HEK293 (cell line): ENCODE measurements at regions not wholly inside any gene's neighbourhood (a gene's known extent, or its start where the extent isn't known, plus 50 kb on each side); places are given as distances from the start of the nearest gene placed in this dataset.

Source experiments
- CTCF ChIA-PET: fragments of 350-600 bp; formaldehyde crosslinking; extraction: SDS; loops from one replicate; lab custom pipeline; 2021; ENCODE audit warnings: antibody characterized with exemption; lab: Yijun Ruan, JAX
- POLR2A ChIA-PET: fragments of 300-600 bp; formaldehyde crosslinking; extraction: SDS; loops from one replicate; lab custom pipeline; 2020; ENCODE audit warnings: antibody characterized with exemption, inconsistent platforms; lab: Yijun Ruan, JAX
- H3K27ac ChIP-seq: fragments of 200-500 bp; sonication (Bioruptor generic); 2 replicates; pipeline ENCODE4 v1.5.1; 2014; ENCODE audit warnings: low read depth, low read length, control low read depth, inconsistent platforms; ENCODE audit errors: extremely low read depth
- H3K36me3 ChIP-seq, 2 experiments: fragments of 200-500 bp in 1 of 2; sonication (Bioruptor generic) in 1 of 2; 1 replicate in 1 of 2; 2 replicates in 1 of 2; pipeline ENCODE4 v1.5.1; 2014 to 2017; ENCODE audit warnings: inconsistent platforms in 2 of 2, low read length in 2 of 2; ENCODE audit not compliant: control insufficient read depth in 2 of 2, insufficient read depth in 1 of 2
- H3K4me1 ChIP-seq: fragments of 200-500 bp; sonication (Bioruptor generic); 2 replicates; pipeline ENCODE4 v1.5.1; 2014; ENCODE audit warnings: mild to moderate bottlenecking, low read length, inconsistent platforms; ENCODE audit not compliant: control insufficient read depth, insufficient read depth
- H3K4me3 ChIP-seq: 2 replicates; pipeline ENCODE4 v1.5.1; 2011; ENCODE audit warnings: low read depth, mild to moderate bottlenecking, control low read depth, low read length, moderate library complexity
- H3K9me3 ChIP-seq: fragments of 200-500 bp; sonication (Bioruptor generic); 2 replicates; pipeline ENCODE4 v1.5.1; 2014; ENCODE audit warnings: low read depth, low read length, inconsistent platforms; ENCODE audit not compliant: control insufficient read depth, insufficient read depth
- EGR2 ChIP-seq: fragments of 450-650 bp; formaldehyde crosslinking; IDR thresholded peaks from 2 replicates; pipeline ENCODE4 v1.5.1; 2016; ENCODE audit warnings: low read depth, missing biosample characterization, missing genetic modification characterization
- GLIS1 ChIP-seq: fragments of 450-650 bp; formaldehyde crosslinking; IDR thresholded peaks from 2 replicates; pipeline ENCODE4 v1.5.1; 2016; ENCODE audit warnings: missing biosample characterization, missing genetic modification characterization
- HIC1 ChIP-seq: fragments of 450-650 bp; formaldehyde crosslinking; IDR thresholded peaks from 2 replicates; pipeline ENCODE4 v1.5.1; 2016; ENCODE audit warnings: missing biosample characterization, missing genetic modification characterization
- KLF17 ChIP-seq: fragments of 450-650 bp; formaldehyde crosslinking; IDR thresholded peaks from 2 replicates; pipeline ENCODE4 v1.5.1; 2016; ENCODE audit warnings: missing biosample characterization, missing genetic modification characterization
- SP2 ChIP-seq: fragments of 450-650 bp; formaldehyde crosslinking; IDR thresholded peaks from 2 replicates; pipeline ENCODE4 v1.5.1; 2016; ENCODE audit warnings: missing biosample characterization, missing genetic modification characterization
- SP7 ChIP-seq: fragments of 450-650 bp; formaldehyde crosslinking; IDR thresholded peaks from 2 replicates; pipeline ENCODE4 v1.5.1; 2016; ENCODE audit warnings: missing biosample characterization, missing genetic modification characterization
- ZBTB26 ChIP-seq: fragments of 450-650 bp; formaldehyde crosslinking; optimal IDR thresholded peaks from 2 replicates; pipeline ENCODE3; 2016; ENCODE audit warnings: missing biosample characterization, mild to moderate bottlenecking, missing genetic modification characterization
- ZBTB48 ChIP-seq: fragments of 450-650 bp; formaldehyde crosslinking; IDR thresholded peaks from 2 replicates; pipeline ENCODE4 v1.5.1; 2016; ENCODE audit warnings: missing biosample characterization, missing genetic modification characterization
- ZBTB49 ChIP-seq: fragments of 450-650 bp; formaldehyde crosslinking; IDR thresholded peaks from 2 replicates; pipeline ENCODE4 v1.5.1; 2016; ENCODE audit warnings: missing biosample characterization, missing genetic modification characterization, low read depth
- ZBTB8A ChIP-seq: fragments of 450-650 bp; formaldehyde crosslinking; IDR thresholded peaks from 2 replicates; pipeline ENCODE4 v1.5.1; 2016; ENCODE audit warnings: missing biosample characterization, missing genetic modification characterization
- ZNF121 ChIP-seq: fragments of 450-650 bp; formaldehyde crosslinking; IDR thresholded peaks from 2 replicates; pipeline ENCODE4 v1.5.1; 2016; ENCODE audit warnings: missing biosample characterization, missing genetic modification characterization
- ZNF133 ChIP-seq: fragments of 450-650 bp; formaldehyde crosslinking; IDR thresholded peaks from 2 replicates; pipeline ENCODE4 v1.5.1; 2016; ENCODE audit warnings: missing biosample characterization, missing genetic modification characterization
- ZNF335 ChIP-seq: fragments of 450-650 bp; formaldehyde crosslinking; conservative IDR thresholded peaks from 2 replicates; pipeline ENCODE4 v1.5.1; 2016; ENCODE audit warnings: missing biosample characterization, missing genetic modification characterization
- ZNF404 ChIP-seq: fragments of 450-650 bp; formaldehyde crosslinking; IDR thresholded peaks from 2 replicates; pipeline ENCODE4 v1.5.1; 2017; ENCODE audit warnings: missing biosample characterization, missing genetic modification characterization
- ZNF473 ChIP-seq: fragments of 450-650 bp; formaldehyde crosslinking; IDR thresholded peaks from 2 replicates; pipeline ENCODE4 v1.5.1; 2017; ENCODE audit warnings: missing biosample characterization, missing genetic modification characterization
- ZNF555 ChIP-seq: fragments of 450-650 bp; formaldehyde crosslinking; conservative IDR thresholded peaks from 2 replicates; pipeline ENCODE4 v1.5.1; 2017; ENCODE audit warnings: missing biosample characterization, mild to moderate bottlenecking, missing genetic modification characterization, inconsistent platforms
- ZNF692 ChIP-seq: fragments of 450-650 bp; formaldehyde crosslinking; IDR thresholded peaks from 2 replicates; pipeline ENCODE4 v1.5.1; 2016; ENCODE audit warnings: missing biosample characterization, missing genetic modification characterization
- ZNF791 ChIP-seq: fragments of 450-650 bp; formaldehyde crosslinking; IDR thresholded peaks from 2 replicates; pipeline ENCODE4 v1.5.1; 2016; ENCODE audit warnings: missing biosample characterization, missing genetic modification characterization

- ChIA-PET CTCF (interaction anchor here (0.6 to 3.6 kb wide), 12 partner anchors 11 to 277 kb away, joined by 3 to 17 read pairs (median 4); no protein-coding TSS in a partner anchor), POLR2A (interaction anchor here (1.6 kb wide), 1 partner anchor 220 kb away, joined by 5 read pairs; no protein-coding TSS in a partner anchor)
- H3K36me3 ChIP-seq: no peaks in the 10 kb centered on the region
- no peaks in the 10 kb centered on the region for H3K9me3 ChIP-seq
- H3K4me3 ChIP-seq: no peak overlapping the region
- H3K27ac ChIP-seq: no peak overlapping the region
- TF ChIP-seq ZNF555 (tag by site-specific recombination) (no peak), EGR2 (tag by site-specific recombination) (no peak), ZNF121 (no peak)
- peaks cover 17% of the 10 kb centered on the region for H3K4me1 ChIP-seq
Observed at GRCh38 chr16:85391769-85392583, 221.1 kb upstream of the GSE1 start.

GRCh38 chr16:85392756-85393673 is 220.1 kb upstream of the GSE1 start:
- Histone ChIP-seq H3K9me3 (no peaks in the 10 kb centered on the region), H3K4me3 (no peak overlapping the region), H3K27ac (no peak overlapping the region), H3K36me3 (no peaks in the 10 kb centered on the region), H3K4me1 (peaks cover 19% of the 10 kb centered on the region)
- POLR2A ChIA-PET: no interaction called here
- CTCF ChIA-PET: interaction anchor here (0.6 to 2.3 kb wide), 10 partner anchors 10 to 264 kb away, joined by 3 to 7 read pairs (median 4); no protein-coding TSS in a partner anchor
- TF ChIP-seq ZNF121: peak; percentile 82
- TF ChIP-seq ZNF404 (tag by site-specific recombination): no peak

GRCh38 chr16:85393674-85394451 is 219.3 kb upstream of the GSE1 start:
- Histone ChIP-seq H3K36me3 (no peaks in the 10 kb centered on the region), H3K9me3 (no peaks in the 10 kb centered on the region), H3K4me3 (no peak overlapping the region), H3K27ac (no peak overlapping the region), H3K4me1 (peaks cover 19% of the 10 kb centered on the region)
- POLR2A ChIA-PET: no interaction called here
- CTCF ChIA-PET: interaction anchor here (0.5 to 2.3 kb wide), 13 partner anchors 9 to 267 kb away, joined by 3 to 7 read pairs (median 3); no protein-coding TSS in a partner anchor
- TF ChIP-seq ZNF791 (tag by site-specific recombination): no peak
- TF ChIP-seq ZNF473 (tag by site-specific recombination): no peak
- no peak for TF ChIP-seq HIC1 (tag by site-specific recombination)
- TF ChIP-seq ZBTB48 (tag by site-specific recombination): peak; percentile 83
- TF ChIP-seq SP2 (tag by site-specific recombination): peak; percentile 20
- TF ChIP-seq ZBTB26: peak; percentile 34
- TF ChIP-seq GLIS1 (tag by site-specific recombination): peak; percentile 59
- peak; percentile 32 for TF ChIP-seq ZNF335 (tag by site-specific recombination)
- TF ChIP-seq SP7: 0 out of 2 replicates have a peak, but pooled peaks have one; percentile 25
- TF ChIP-seq ZBTB8A (tag by site-specific recombination): peak; percentile 93
- TF ChIP-seq ZNF133: no peak
- no peak for TF ChIP-seq ZBTB49
- TF ChIP-seq ZNF692: peak; percentile 73
- TF ChIP-seq KLF17 (tag by site-specific recombination): 0 out of 2 replicates have a peak, but pooled peaks have one; percentile 41
